BE2C (cell line): ENCODE measurements at regions not wholly inside any gene's neighbourhood (a gene's known extent, or its start where the extent isn't known, plus 50 kb on each side); places are given as distances from the start of the nearest gene placed in this dataset.
"Not testable (repeated sequence)": the region's sequence is repeated elsewhere in the genome, so short reads cannot be mapped to it uniquely, and the experiment has no call there.

Experiments used
- DNase-seq: peaks from one replicate; pipeline ENCODE4 v3.0.0-alpha.2; 2020
- H3K27me3 ChIP-seq: fragments of 250-450 bp; sonication (Bioruptor Pico); 2 replicates; pipeline ENCODE4 v1.5.1; 2020; ENCODE audit warnings: mild to moderate bottlenecking
- H3K36me3 ChIP-seq: fragments of 250-450 bp; sonication (Bioruptor Pico); 2 replicates; pipeline ENCODE4 v1.5.1; 2020; ENCODE audit warnings: mild to moderate bottlenecking
- H3K4me1 ChIP-seq: fragments of 250-450 bp; sonication (Bioruptor Pico); 2 replicates; pipeline ENCODE4 v1.5.1; 2020
- H3K4me3 ChIP-seq: 2 replicates; pipeline ENCODE4 v1.5.1; 2011; ENCODE audit warnings: low read depth, low read length
- H3K9me3 ChIP-seq: fragments of 250-450 bp; sonication (Bioruptor Pico); 2 replicates; pipeline ENCODE4 v1.5.1; 2020
- CTCF ChIP-seq: IDR thresholded peaks from 2 replicates; pipeline ENCODE4 v1.5.1; 2012; ENCODE audit warnings: mild to moderate bottlenecking, low read depth, low read length

GRCh38 chr5:50564558-50564957 is 101.9 kb upstream of the PARP8 start:
- no peak for TF ChIP-seq CTCF
- H3K4me3 ChIP-seq: no peak overlapping the region
- no peaks in the 10 kb centered on the region for H3K27me3 ChIP-seq
- no peaks in the 10 kb centered on the region for H3K9me3 ChIP-seq
- no peak for DNase-seq
- H3K4me1 ChIP-seq: no peaks in the 10 kb centered on the region
- H3K36me3 ChIP-seq: no peaks in the 10 kb centered on the region

- DNase-seq: no peak
Measured at GRCh38 chr5:50574121-50574520, 92.3 kb upstream of the PARP8 start.

GRCh38 chr5:50575740-50576139 is 90.7 kb upstream of the PARP8 start:
- no peaks in the 10 kb centered on the region for H3K27me3 ChIP-seq
- no peak for DNase-seq

More at GRCh38 chr5:50574121-50574520, 92.3 kb upstream of the PARP8 start:
- Histone ChIP-seq H3K4me1 (no peaks in the 10 kb centered on the region), H3K4me3 (no peak overlapping the region), H3K9me3 (no peaks in the 10 kb centered on the region), H3K36me3 (no peaks in the 10 kb centered on the region), H3K27me3 (no peaks in the 10 kb centered on the region)
- no peak for TF ChIP-seq CTCF

GRCh38 chr5:50576265-50576664 is 90.2 kb upstream of the PARP8 start:
- no peak for DNase-seq
- TF ChIP-seq CTCF: no peak

More at GRCh38 chr5:50575740-50576139, 90.7 kb upstream of the PARP8 start:
- Histone ChIP-seq H3K4me1 (no peaks in the 10 kb centered on the region), H3K36me3 (no peaks in the 10 kb centered on the region), H3K4me3 (no peak overlapping the region), H3K9me3 (no peaks in the 10 kb centered on the region)
- no peak for TF ChIP-seq CTCF

GRCh38 chr5:50576686-50577256 is 89.7 kb upstream of the PARP8 start:
- Histone ChIP-seq H3K27me3 (no peaks in the 10 kb centered on the region), H3K4me3 (no peak overlapping the region), H3K36me3 (no peaks in the 10 kb centered on the region), H3K4me1 (no peaks in the 10 kb centered on the region), H3K9me3 (no peaks in the 10 kb centered on the region)
- no peak for DNase-seq
- no peak for TF ChIP-seq CTCF

More at GRCh38 chr5:50576265-50576664, 90.2 kb upstream of the PARP8 start:
- no peaks in the 10 kb centered on the region for H3K36me3 ChIP-seq
- no peak overlapping the region for H3K4me3 ChIP-seq
- no peaks in the 10 kb centered on the region for H3K27me3 ChIP-seq
- H3K9me3 ChIP-seq: no peaks in the 10 kb centered on the region
- no peaks in the 10 kb centered on the region for H3K4me1 ChIP-seq

- Histone ChIP-seq H3K27me3 (no peaks in the 10 kb centered on the region), H3K4me3 (no peak overlapping the region), H3K36me3 (no peaks in the 10 kb centered on the region), H3K4me1 (no peaks in the 10 kb centered on the region), H3K9me3 (no peaks in the 10 kb centered on the region)
- no peak for TF ChIP-seq CTCF
- no peak for DNase-seq
Measured at GRCh38 chr5:50580506-50580905, 85.9 kb upstream of the PARP8 start.

- DNase-seq, H3K36me3 ChIP-seq, H3K4me3 ChIP-seq, H3K4me1 ChIP-seq, H3K9me3 ChIP-seq, H3K27me3 ChIP-seq: not testable (repeated sequence)
Measured at GRCh38 chr5:50581845-50582244, 84.6 kb upstream of the PARP8 start.
